ENCODE measurements at regions not wholly inside any gene's neighbourhood (a gene's known extent, or its start where the extent isn't known, plus 50 kb on each side); places are given as distances from the start of the nearest gene placed in this dataset.

DNA sequence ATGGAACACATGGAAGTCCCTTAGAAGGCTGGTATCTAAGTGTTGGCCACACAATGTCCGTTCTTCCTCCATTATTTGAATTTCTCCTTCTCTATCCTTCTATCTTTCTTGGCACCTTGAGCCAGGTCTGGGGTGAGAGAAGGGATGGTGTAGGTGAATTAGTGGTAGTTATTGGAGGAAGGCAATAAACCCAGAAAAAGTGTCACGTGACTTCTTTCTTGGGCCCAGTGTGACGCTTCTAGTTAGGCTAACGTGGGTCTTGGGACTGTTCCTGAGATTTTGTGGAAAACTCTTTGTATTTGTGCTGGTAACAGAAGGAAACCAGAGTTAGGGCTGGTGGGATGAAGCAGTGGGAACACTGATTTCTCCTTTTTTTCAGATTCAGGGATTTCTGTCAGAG lies 53.1 kb upstream of the ELF5 start:
- TF ChIP-seq, protein P1, sequence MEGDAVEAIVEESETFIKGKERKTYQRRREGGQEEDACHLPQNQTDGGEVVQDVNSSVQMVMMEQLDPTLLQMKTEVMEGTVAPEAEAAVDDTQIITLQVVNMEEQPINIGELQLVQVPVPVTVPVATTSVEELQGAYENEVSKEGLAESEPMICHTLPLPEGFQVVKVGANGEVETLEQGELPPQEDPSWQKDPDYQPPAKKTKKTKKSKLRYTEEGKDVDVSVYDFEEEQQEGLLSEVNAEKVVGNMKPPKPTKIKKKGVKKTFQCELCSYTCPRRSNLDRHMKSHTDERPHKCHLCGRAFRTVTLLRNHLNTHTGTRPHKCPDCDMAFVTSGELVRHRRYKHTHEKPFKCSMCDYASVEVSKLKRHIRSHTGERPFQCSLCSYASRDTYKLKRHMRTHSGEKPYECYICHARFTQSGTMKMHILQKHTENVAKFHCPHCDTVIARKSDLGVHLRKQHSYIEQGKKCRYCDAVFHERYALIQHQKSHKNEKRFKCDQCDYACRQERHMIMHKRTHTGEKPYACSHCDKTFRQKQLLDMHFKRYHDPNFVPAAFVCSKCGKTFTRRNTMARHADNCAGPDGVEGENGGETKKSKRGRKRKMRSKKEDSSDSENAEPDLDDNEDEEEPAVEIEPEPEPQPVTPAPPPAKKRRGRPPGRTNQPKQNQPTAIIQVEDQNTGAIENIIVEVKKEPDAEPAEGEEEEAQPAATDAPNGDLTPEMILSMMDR (IDR thresholded peaks at IDR 0.05) = no peak
- no peak for TF ChIP-seq EZH2phosphoT487 (IDR thresholded peaks at IDR 0.05; ENCODE audit: borderline replicate concordance, low read depth)
- no peak for TF ChIP-seq GABPA (IDR thresholded peaks at IDR 0.05; ENCODE audit: low read depth)

All from SK-N-SH (cell line).